GM18909 (cell line): ENCODE measurements at regions not wholly inside any gene's neighbourhood (a gene's known extent, or its start where the extent isn't known, plus 50 kb on each side); places are given as distances from the start of the nearest gene placed in this dataset.

ENCODE experiments used
- ATAC-seq: cut with Tn5 transposase; IDR thresholded peaks from one replicate; pipeline ENCODE4 v1.9.1; 2021; ENCODE audit warnings: mild to moderate bottlenecking; ENCODE audit not compliant: unreplicated experiment, poor library complexity

GRCh38 chr13:64272681-64273080, 2857.0 kb upstream of the PCDH20 start:
- ATAC-seq = no peak

- no peak for ATAC-seq
Observed at GRCh38 chr13:64266024-64266423, 2850.4 kb upstream of the PCDH20 start.

DNA sequence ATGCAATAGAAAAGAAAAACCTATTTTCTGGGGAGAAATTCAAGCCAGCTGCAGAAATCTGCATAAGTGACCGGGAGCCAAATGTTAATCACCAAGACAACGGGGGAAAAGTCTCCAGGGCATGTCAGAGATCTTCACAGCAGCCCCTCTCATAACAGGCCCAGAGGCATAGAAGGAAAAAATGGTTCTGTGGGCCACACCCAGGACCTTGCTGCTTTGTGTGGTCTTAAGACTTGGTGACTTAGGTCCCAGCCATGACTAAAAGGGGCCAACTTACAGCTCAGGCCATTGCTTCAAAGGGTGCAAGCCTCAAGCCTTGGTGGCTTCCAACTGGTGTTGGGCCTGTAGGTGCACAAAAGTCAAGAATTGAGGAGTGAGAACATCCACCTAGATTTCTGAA, 2847.6 kb upstream of the PCDH20 start:
- no peak for ATAC-seq

GRCh38 chr13:64256751-64257150, 2841.1 kb upstream of the PCDH20 start:
- ATAC-seq = no peak

GRCh38 chr13:64255988-64256387, 2840.3 kb upstream of the PCDH20 start:
- no peak for ATAC-seq

GRCh38 chr13:64248371-64249065, 2832.9 kb upstream of the PCDH20 start:
- ATAC-seq = no peak

GRCh38 chr13:64239372-64239771, 2823.7 kb upstream of the PCDH20 start:
- ATAC-seq = no peak

- no peak for ATAC-seq
Observed at GRCh38 chr13:64234255-64234654, 2818.6 kb upstream of the PCDH20 start.

GRCh38 chr13:64223016-64223415, 2807.4 kb upstream of the PCDH20 start:
- ATAC-seq = no peak

GRCh38 chr13:64206430-64207225, 2791.0 kb upstream of the PCDH20 start:
- ATAC-seq = no peak

DNA sequence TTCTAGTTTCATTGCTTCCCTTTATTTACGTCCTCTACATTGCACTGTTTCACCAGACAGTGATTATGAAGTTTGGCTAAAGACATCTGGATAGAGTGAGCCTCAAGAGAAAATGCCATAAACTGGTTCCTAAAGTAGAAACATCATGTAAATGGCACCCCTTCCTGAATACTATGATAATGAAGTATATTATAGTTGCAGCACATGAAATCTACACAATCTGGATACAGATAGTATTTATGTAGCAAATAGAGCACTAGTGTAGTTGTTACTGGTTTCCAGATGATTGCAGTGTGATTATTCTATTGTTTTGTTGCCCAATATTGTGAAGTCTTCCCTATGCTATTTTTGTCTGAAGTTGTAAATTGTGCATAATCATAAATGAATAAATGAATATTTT, 2786.9 kb upstream of the PCDH20 start:
- no peak for ATAC-seq

DNA sequence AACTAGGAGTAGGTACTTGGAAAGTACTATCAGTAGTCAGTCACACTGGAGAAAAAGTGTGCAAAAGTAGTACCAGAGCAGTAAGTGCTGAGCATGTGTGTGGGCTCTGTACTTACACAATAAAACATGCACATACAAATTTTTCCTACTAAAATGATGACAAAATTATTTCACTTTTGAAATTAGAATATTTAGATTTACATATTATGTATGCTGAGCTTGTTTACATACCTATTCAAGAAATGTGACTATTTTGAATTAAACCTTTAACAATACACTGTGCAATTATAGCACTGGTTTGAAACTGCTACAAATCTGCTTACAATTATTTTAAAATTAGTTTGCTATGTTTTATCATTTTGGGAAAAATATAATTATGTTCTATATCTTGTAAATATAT, 2781.6 kb upstream of the PCDH20 start:
- ATAC-seq = no peak

DNA sequence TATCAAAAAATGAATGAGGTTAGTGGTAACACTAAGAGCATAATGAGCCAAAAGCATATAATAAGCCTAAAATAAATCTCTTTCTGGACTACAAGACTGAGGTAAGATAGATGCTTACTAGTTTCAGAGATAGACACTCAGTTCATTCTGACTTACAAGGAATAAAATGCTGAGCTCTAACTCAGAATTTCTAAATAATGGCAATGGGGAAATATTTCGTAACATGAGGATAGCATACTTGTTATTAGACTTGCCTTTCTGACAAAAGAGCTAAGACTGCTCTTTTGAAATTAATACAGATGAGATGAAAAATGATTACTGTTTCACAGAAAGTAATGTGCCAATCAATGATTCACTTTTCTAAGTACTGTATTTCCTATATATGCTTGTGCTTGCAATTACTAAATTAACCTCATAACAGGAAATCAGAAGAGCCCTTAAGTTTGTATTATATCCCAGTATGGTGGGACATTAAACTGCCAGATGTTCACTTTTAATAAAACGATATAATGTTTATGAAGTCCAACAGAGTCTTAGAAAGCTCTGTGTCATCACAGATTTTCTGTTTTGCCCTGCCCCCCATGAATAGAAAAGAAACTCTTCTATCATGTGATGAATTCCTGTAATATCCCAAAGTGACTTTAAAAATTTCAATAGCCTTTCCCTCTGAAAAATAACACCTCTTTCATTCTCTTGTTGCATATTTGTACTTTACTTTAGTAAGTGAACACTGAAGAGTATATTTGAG, 2771.0 kb upstream of the PCDH20 start:
- ATAC-seq = no peak

- ATAC-seq = no peak
Observed at GRCh38 chr13:64186071-64186470, 2770.4 kb upstream of the PCDH20 start.

GRCh38 chr13:64180756-64181155, 2765.1 kb upstream of the PCDH20 start:
- ATAC-seq = no peak

GRCh38 chr13:64165826-64166225, 2750.2 kb upstream of the PCDH20 start:
- ATAC-seq = no peak

DNA sequence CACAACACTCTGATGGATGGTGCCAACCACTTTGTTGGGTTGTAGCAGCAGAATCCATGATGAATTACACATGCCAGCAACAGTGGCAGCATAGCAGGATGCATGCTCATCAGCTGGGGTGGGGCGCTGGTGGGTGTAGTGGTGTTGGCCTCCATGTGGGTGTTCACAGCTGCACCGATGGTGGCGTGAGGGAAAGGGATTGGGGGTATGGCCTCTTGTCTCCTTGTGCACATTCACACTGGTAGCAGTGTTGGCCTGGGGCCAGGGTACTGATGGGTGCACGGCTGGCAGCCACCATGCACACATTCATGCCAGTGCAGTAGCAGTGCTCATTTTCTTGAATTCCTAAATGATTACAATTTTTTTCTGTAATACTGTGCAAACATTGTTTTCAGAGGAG, 2748.8 kb upstream of the PCDH20 start:
- no peak for ATAC-seq

GRCh38 chr13:64160479-64160878, 2744.8 kb upstream of the PCDH20 start:
- ATAC-seq = no peak

- no peak for ATAC-seq
Observed at GRCh38 chr13:64158908-64159307, 2743.3 kb upstream of the PCDH20 start.

- ATAC-seq = no peak
Observed at GRCh38 chr13:64154514-64154913, 2738.9 kb upstream of the PCDH20 start.

- ATAC-seq = no peak
Observed at GRCh38 chr13:64130600-64130999, 2715.0 kb upstream of the PCDH20 start.
